Fibroblast of the conjunctiva (primary cell): ENCODE measurements at regions not wholly inside any gene's neighbourhood (a gene's known extent, or its start where the extent isn't known, plus 50 kb on each side); places are given as distances from the start of the nearest gene placed in this dataset.

Experiments
- DNase-seq: peaks from one replicate; pipeline ENCODE4 v3.0.0-alpha.2; 2010; ENCODE audit warnings: low read depth

- DNase-seq: no peak
Observed at GRCh38 chr2:200752332-200752731, 59.4 kb upstream of the BZW1 start.

DNA sequence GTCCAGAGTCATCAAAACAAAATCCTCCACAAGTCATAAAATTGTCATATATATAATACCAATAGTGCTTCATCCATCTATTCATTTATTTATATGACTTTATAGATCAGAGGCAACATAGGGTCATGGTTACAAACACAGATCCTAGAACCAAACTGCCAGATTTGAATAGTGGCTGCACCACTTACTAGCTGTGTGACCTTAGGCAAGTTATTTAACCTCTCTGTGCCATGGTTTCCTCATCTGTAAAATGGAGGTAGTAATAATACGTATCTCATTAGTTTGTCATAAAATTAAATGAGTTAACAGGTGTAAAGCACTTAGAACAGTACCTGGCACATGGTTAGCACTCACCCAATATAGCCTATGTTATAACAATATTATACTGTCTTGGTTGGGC lies 58.9 kb upstream of the BZW1 start:
- DNase-seq: no peak

GRCh38 chr2:200756618-200757321 lies 54.9 kb upstream of the BZW1 start:
- no peak for DNase-seq

- DNase-seq: no peak
Observed at GRCh38 chr2:200757399-200757798, 54.3 kb upstream of the BZW1 start.

DNA sequence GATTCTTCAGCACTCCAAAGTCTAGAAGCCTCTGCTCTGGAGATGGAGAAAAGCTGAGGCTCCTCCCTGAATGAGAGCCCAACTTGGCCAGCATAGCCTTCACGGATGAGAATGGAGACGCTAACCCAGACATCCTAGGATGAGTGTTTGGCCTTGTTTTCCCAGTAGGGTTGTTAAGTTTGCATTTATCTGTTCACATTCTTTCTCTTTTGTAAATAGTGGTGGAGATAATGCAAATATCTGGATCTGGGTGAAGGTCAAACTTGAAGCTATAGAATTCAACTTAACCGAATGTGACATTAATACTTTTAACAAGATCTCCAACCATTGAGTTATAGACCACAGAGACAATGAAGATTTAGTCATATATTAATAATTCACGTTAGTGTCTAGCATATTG lies 53.4 kb upstream of the BZW1 start:
- no peak for DNase-seq

DNA sequence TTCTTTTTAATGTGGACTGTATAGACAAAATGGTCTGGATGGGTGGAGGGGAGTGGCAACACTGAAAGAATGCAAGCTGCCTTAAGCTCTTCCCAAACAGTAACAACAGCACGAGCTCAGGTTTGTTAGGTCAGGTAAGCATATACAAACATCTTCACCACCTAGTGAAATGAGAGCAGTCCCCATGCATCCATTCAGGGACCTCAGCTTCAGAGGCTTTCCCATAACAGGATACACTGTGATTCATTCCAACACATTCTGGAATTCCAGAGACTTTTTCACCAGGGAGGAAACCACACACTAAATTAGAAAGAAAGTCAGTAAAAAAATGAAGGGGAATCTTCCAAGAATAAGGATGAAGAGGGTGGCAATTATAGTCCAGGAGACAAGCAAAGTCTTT lies 50.4 kb upstream of the BZW1 start:
- no peak for DNase-seq
